ENCODE measurements at regions not wholly inside any gene's neighbourhood (a gene's known extent, or its start where the extent isn't known, plus 50 kb on each side); places are given as distances from the start of the nearest gene placed in this dataset.

- TF ChIP-seq POLR2A (IDR thresholded peaks at IDR 0.05), result no peak
- TF ChIP-seq CTCF (IDR thresholded peaks at IDR 0.05), result no peak
These were observed 368.9 kb upstream of the HS6ST1 start for GRCh38 chr2:128687565-128687964.

Measured in Peyer's patch (tissue), 4 donors.